ENCODE measurements at regions not wholly inside any gene's neighbourhood (a gene's known extent, or its start where the extent isn't known, plus 50 kb on each side); places are given as distances from the start of the nearest gene placed in this dataset.

DNA sequence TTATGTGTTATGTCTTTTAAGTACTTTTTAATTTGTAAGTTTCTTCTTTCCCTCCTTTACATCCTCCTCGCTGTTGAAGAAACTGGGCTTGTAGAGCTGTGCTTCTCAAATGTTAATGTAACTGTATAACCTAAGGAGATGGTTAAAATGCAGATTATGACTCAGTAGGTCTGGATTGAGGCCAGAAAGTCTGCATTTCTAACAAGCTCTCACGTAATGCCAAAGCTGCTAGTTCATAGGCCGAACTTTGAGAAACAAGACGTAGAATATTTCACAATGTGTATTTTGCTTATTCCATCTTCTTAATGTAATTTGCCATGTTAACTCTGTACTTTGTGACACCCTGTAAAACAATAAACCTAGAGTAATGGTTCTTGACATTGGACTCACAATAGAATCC, 193.3 kb upstream of the SYT1 start:
- TF ChIP-seq CTCF (IDR thresholded peaks at IDR 0.05) (no peak), EZH2phosphoT487 (IDR thresholded peaks at IDR 0.05) (no peak), EZH2 (IDR thresholded peaks at IDR 0.05) (no peak)

Measured in neural progenitor cell (in vitro differentiated cells).